Epidermal melanocyte (primary cell): ENCODE measurements at regions not wholly inside any gene's neighbourhood (a gene's known extent, or its start where the extent isn't known, plus 50 kb on each side); places are given as distances from the start of the nearest gene placed in this dataset.

Experiments
- DNase-seq: peaks from one replicate; pipeline ENCODE4 v3.0.0; 2011; ENCODE audit warnings: low spot score; ENCODE audit not compliant: insufficient read length

GRCh38 chr13:63403733-63404132 is 1988.1 kb upstream of the PCDH20 start:
- DNase-seq: no peak

- DNase-seq: no peak
Observed at GRCh38 chr13:63396746-63397145, 1981.1 kb upstream of the PCDH20 start.

GRCh38 chr13:63393112-63393511 is 1977.5 kb upstream of the PCDH20 start:
- DNase-seq: no peak

GRCh38 chr13:63389756-63390155 is 1974.1 kb upstream of the PCDH20 start:
- no peak for DNase-seq

GRCh38 chr13:63381078-63381859 is 1965.6 kb upstream of the PCDH20 start:
- no peak for DNase-seq

- no peak for DNase-seq
Observed at GRCh38 chr13:63377986-63378385, 1962.3 kb upstream of the PCDH20 start.

- DNase-seq: no peak
Observed at GRCh38 chr13:63370101-63370500, 1954.5 kb upstream of the PCDH20 start.

GRCh38 chr13:63367522-63368198 is 1952.0 kb upstream of the PCDH20 start:
- DNase-seq: no peak

- no peak for DNase-seq
Observed at GRCh38 chr13:63364159-63364558, 1948.5 kb upstream of the PCDH20 start.

- no peak for DNase-seq
Observed at GRCh38 chr13:63351533-63351932, 1935.9 kb upstream of the PCDH20 start.

- DNase-seq: no peak
Observed at GRCh38 chr13:63351081-63351480, 1935.4 kb upstream of the PCDH20 start.

- no peak for DNase-seq
Observed at GRCh38 chr13:63345835-63346234, 1930.2 kb upstream of the PCDH20 start.

- no peak for DNase-seq
Observed at GRCh38 chr13:63344711-63345110, 1929.1 kb upstream of the PCDH20 start.

GRCh38 chr13:63337921-63338320 is 1922.3 kb upstream of the PCDH20 start:
- no peak for DNase-seq

GRCh38 chr13:63337041-63337440 is 1921.4 kb upstream of the PCDH20 start:
- no peak for DNase-seq

GRCh38 chr13:63336549-63336948 is 1920.9 kb upstream of the PCDH20 start:
- no peak for DNase-seq

GRCh38 chr13:63327584-63327983 is 1911.9 kb upstream of the PCDH20 start:
- no peak for DNase-seq

GRCh38 chr13:63323441-63323840 is 1907.8 kb upstream of the PCDH20 start:
- DNase-seq: no peak

GRCh38 chr13:63311587-63311986 is 1895.9 kb upstream of the PCDH20 start:
- no peak for DNase-seq

GRCh38 chr13:63308549-63309165 is 1893.0 kb upstream of the PCDH20 start:
- no peak for DNase-seq

GRCh38 chr13:63307228-63307627 is 1891.6 kb upstream of the PCDH20 start:
- no peak for DNase-seq

- no peak for DNase-seq
Observed at GRCh38 chr13:63305641-63306133, 1890.0 kb upstream of the PCDH20 start.
